Sigmoid colon (tissue), 6 donors: ENCODE measurements at regions not wholly inside any gene's neighbourhood (a gene's known extent, or its start where the extent isn't known, plus 50 kb on each side); places are given as distances from the start of the nearest gene placed in this dataset.

Experiments used
- DNase-seq: peaks from one replicate; pipeline ENCODE4 v3.0.0-alpha.2; 2019
- H3K27ac ChIP-seq, 4 donors: fragments of 200-600 bp; sonication (generic); one replicate each; pipeline ENCODE4 v1.5.1; 2016 to 2019; ENCODE audit warnings: mild to moderate bottlenecking in 1 of 4
- H3K27me3 ChIP-seq, 3 donors: fragments of 200-600 bp; sonication (generic); one replicate each; pipeline ENCODE4 v1.5.1; 2019; ENCODE audit warnings: mild to moderate bottlenecking in 1 of 3
- H3K36me3 ChIP-seq, 4 donors: fragments of 200-600 bp; sonication (generic); one replicate each; pipeline ENCODE4 v1.5.1; 2016 to 2019
- H3K4me1 ChIP-seq, 4 donors: fragments of 200-600 bp; sonication (generic); one replicate each; pipeline ENCODE4 v1.5.1; 2017 to 2019
- H3K4me3 ChIP-seq, 4 donors: fragments of 200-600 bp; sonication (generic); one replicate each; pipeline ENCODE4 v1.5.1; 2017 to 2019; ENCODE audit warnings: mild to moderate bottlenecking in 2 of 4, moderate library complexity in 1 of 4
- H3K9me3 ChIP-seq, 4 donors: fragments of 200-600 bp in 3 of 4; sonication (generic) in 3 of 4; one replicate each; pipeline versions ENCODE4 v1.5.1 to v1.6.1; 2013 to 2019
- EP300 ChIP-seq, 4 donors: sonication (generic); formaldehyde crosslinking; IDR thresholded peaks; one replicate each; pipeline ENCODE4 v1.6.1; 2017; ENCODE audit warnings: antibody characterized with exemption in 4 of 4
- POLR2A ChIP-seq, 2 donors: fragments of 450-650 bp; IDR thresholded peaks; one replicate each; pipeline ENCODE4 v1.6.1; 2016; ENCODE audit warnings: antibody characterized with exemption in 2 of 2, mild to moderate bottlenecking in 2 of 2, moderate library complexity in 2 of 2
- POLR2AphosphoS5 ChIP-seq, 4 donors: sonication (generic); formaldehyde crosslinking; IDR thresholded peaks; one replicate each; pipeline ENCODE4 v1.6.1; 2017; ENCODE audit warnings: antibody characterized with exemption in 4 of 4
- WGBS, 2 donors: extraction: QIAGEN DNeasy Blood & Tissue Kit; methylation state at CpG; one replicate each; pipeline ENCODE4 v1.1.7; 2013; 5-methylcytosine and 5-hydroxymethylcytosine counted together
- intact Hi-C: fragments of 100-400 bp; cut with DNase I; formaldehyde crosslinking; loops from one replicate; pipeline ENCODE4 v1.15.1; 2023
- TF ChIP-seq, protein P1 (sequence below), 4 experiments: fragments of 450-650 bp in 3 of 4; fragments of 200-600 bp in 1 of 4; IDR thresholded peaks; one replicate each; pipeline ENCODE4 v1.5.1; 2016 to 2019; ENCODE audit warnings: antibody characterized with exemption in 4 of 4, mild to moderate bottlenecking in 3 of 4, moderate library complexity in 2 of 4
- donor health status: healthy with polysubstance abuse.
- donor health status: healthy.

DNA sequence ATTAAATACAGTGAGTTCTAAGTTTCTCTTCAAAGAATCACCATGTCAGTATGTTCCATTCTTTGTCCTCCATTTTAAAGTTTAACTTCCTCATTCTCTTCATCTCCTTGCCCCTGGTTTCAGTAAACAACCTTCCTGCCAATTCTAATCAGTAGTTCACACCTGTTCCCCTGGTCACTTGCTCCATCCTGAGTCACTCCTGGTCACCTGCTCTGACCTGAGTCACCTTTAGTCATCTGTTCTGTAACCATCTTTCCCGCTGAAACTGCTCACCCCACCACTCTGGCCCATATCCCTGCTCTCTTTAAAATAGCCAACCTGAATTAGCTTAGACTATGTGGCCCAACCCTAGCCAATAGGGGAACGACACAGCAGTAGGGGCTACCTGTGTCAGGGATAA, 1447.4 kb upstream of the TMEM132C start:
- no peak overlapping the region for H3K27ac ChIP-seq
- no peaks in the 10 kb centered on the region for H3K36me3 ChIP-seq
- 62 to 77% methylated on average over 2 of the region's 2 CpGs for WGBS, 2 donors
- H3K4me1 ChIP-seq: no peaks in the 10 kb centered on the region
- H3K4me3 ChIP-seq: no peak overlapping the region
- no peak for DNase-seq
- intact Hi-C loops: no loop called here
- no peaks in the 10 kb centered on the region for H3K27me3 ChIP-seq
- peaks cover 0 to 5% (median 2%) of the 10 kb centered on the region in 4 donors for H3K9me3 ChIP-seq
- no peak for TF ChIP-seq POLR2AphosphoS5 (IDR thresholded peaks at IDR 0.05)
- no peak for TF ChIP-seq POLR2A (IDR thresholded peaks at IDR 0.05)
- no peak for TF ChIP-seq EP300 (IDR thresholded peaks at IDR 0.05)
- TF ChIP-seq, protein P1, sequence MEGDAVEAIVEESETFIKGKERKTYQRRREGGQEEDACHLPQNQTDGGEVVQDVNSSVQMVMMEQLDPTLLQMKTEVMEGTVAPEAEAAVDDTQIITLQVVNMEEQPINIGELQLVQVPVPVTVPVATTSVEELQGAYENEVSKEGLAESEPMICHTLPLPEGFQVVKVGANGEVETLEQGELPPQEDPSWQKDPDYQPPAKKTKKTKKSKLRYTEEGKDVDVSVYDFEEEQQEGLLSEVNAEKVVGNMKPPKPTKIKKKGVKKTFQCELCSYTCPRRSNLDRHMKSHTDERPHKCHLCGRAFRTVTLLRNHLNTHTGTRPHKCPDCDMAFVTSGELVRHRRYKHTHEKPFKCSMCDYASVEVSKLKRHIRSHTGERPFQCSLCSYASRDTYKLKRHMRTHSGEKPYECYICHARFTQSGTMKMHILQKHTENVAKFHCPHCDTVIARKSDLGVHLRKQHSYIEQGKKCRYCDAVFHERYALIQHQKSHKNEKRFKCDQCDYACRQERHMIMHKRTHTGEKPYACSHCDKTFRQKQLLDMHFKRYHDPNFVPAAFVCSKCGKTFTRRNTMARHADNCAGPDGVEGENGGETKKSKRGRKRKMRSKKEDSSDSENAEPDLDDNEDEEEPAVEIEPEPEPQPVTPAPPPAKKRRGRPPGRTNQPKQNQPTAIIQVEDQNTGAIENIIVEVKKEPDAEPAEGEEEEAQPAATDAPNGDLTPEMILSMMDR (IDR thresholded peaks at IDR 0.05): no peak

DNA sequence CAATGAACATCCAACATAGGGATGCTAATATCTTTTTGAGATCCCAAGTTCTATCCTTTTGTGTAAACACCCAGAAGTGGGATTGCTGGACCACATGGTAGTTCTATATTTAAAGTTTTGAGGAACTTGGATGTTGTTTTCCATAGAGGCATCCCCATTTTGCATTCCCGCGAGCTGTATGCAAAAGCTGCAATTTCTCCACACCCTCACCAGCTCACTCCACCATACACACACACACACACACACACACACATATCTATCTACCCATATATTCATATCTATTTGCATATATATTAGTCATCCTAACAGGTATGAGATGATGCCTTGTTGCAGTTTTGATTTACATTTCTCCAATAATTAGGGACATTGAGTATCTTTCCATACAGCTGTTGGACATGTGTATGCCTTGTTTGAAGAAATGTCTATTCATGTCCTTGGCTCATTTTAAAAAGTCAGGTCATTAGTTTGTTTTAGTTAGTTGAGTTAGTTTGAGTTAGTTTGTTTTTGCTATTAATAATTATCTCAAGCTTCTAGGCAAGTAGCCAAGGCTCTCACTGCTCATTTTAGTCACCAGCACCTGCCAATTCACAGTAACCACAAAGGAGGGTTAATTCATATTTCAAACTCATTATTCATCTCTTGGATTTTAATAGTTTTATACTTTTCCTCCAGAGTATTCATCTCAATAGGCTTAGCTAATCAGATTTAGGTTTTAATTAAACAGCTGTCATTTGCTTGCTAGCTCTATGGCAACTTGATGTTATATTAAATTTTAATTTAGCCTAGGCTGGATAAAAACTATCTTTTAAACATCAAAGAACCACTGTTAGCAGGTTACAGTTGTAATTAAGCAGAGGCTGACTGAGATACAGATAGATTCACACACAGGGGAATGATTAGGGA, 1435.9 kb upstream of the TMEM132C start:
- no peaks in the 10 kb centered on the region for H3K4me1 ChIP-seq
- 90 to 93% methylated on average over 2 of the region's 2 CpGs for WGBS, 2 donors
- TF ChIP-seq, protein P1 (IDR thresholded peaks at IDR 0.05): no peak
- no peak for TF ChIP-seq EP300 (IDR thresholded peaks at IDR 0.05)
- TF ChIP-seq POLR2A (IDR thresholded peaks at IDR 0.05): no peak
- TF ChIP-seq POLR2AphosphoS5 (IDR thresholded peaks at IDR 0.05): no peak
- no peaks in the 10 kb centered on the region for H3K36me3 ChIP-seq
- H3K4me3 ChIP-seq: no peak overlapping the region
- intact Hi-C loops: no loop called here
- peaks cover 0 to 13% (median 0%) of the 10 kb centered on the region in 3 donors for H3K27me3 ChIP-seq
- peaks cover 0 to under 1% (median 0%) of the 10 kb centered on the region in 4 donors for H3K9me3 ChIP-seq
- DNase-seq: no peak
- no peak overlapping the region for H3K27ac ChIP-seq

DNA sequence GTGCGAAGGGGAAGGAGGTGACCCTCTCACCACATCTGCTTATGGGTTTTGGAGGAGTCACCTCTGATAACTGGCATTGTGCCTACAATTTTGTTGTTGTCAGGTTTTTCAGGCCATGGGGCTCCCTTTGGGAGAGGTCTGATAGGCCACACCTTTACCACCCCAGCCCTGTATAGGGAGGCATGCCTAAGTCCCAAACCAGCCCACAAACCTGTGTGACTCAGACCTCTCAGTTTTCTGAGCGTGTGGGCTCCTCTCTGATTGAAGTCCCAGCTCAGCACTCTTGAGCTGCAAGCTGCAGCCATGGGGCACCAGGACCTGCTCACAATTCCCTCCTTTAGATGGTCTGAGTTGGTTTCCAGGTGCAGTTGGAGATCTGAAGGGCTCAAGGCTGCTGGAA, 1429.3 kb upstream of the TMEM132C start:
- Histone ChIP-seq H3K27me3 (peaks cover 0 to 8% (median 0%) of the 10 kb centered on the region in 3 donors), H3K27ac (no peak overlapping the region), H3K4me3 (no peak overlapping the region), H3K36me3 (no peaks in the 10 kb centered on the region), H3K4me1 (no peaks in the 10 kb centered on the region), H3K9me3 (peaks cover 0 to 11% (median 0%) of the 10 kb centered on the region in 4 donors)
- DNase-seq: no peak
- TF ChIP-seq EP300 (IDR thresholded peaks at IDR 0.05) (no peak), POLR2AphosphoS5 (IDR thresholded peaks at IDR 0.05) (no peak), POLR2A (IDR thresholded peaks at IDR 0.05) (no peak)
- TF ChIP-seq, protein P1 (IDR thresholded peaks at IDR 0.05): no peak
- 37 to 84% methylated on average over 2 of the region's 2 CpGs for WGBS, 2 donors
- intact Hi-C loops: no loop called here

DNA sequence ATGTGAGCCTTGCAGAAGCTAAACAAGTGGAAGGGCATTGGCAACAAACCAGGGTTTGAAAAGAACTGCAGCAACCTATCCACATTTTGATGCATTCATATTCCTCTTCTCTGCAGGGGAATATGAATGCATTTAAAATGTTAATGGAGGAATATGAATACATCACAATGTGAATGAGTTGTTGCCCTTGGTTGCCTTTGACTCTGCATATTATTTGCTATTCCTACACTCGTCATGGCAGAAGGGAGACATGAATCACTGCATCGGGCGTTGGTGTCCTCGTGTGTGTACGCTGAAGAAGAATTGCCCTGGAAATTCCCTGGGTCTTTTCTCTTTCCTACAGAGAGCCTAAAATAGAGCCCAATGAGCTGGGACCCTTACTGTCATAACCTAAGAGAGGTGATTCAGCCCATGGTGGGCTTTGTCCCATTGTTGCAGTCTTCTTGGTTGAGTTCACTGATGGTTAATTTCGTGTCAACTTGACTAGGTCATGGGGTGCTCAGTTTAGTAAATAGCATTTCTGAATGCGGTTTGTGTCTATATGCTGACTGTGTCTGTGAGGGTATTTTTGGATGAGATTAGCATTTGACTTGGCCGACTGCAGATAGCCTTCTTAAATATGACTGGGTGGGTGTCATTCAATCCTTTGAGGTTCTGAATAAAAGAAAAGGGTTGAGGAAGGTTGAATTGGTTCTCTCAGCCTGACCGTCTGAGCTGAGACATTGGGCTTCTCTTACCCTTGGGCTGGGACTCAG, 1422.9 kb upstream of the TMEM132C start:
- no peaks in the 10 kb centered on the region for H3K9me3 ChIP-seq
- TF ChIP-seq EP300 (IDR thresholded peaks at IDR 0.05) (no peak), POLR2A (IDR thresholded peaks at IDR 0.05) (no peak), POLR2AphosphoS5 (IDR thresholded peaks at IDR 0.05) (no peak)
- TF ChIP-seq, protein P1 (IDR thresholded peaks at IDR 0.05): no peak
- WGBS, 2 donors: 71 to 79% methylated on average over 9 of the region's 9 CpGs
- DNase-seq: no peak
- no peaks in the 10 kb centered on the region for H3K36me3 ChIP-seq
- H3K4me1 ChIP-seq: no peaks in the 10 kb centered on the region
- no peak overlapping the region for H3K27ac ChIP-seq
- intact Hi-C loops: no loop called here
- H3K27me3 ChIP-seq: no peaks in the 10 kb centered on the region
- H3K4me3 ChIP-seq: no peak overlapping the region
